IMR-90 (cell line): ENCODE measurements at regions not wholly inside any gene's neighbourhood (a gene's known extent, or its start where the extent isn't known, plus 50 kb on each side); places are given as distances from the start of the nearest gene placed in this dataset.

Experiments
- ATAC-seq: fragments of 200-7000 bp; cut with Tn5 transposase; 2 replicates; pipeline ENCODE4 v1.9.1; 2020; ENCODE audit warnings: low read depth, mild to moderate bottlenecking, moderate library complexity
- BruUV-seq: library from RNA; stranded (reverse); fragments of 400-500 nt; replicated peaks from 2 replicates; lab custom pipeline; 2021; lab: Mats Ljungman, UMichigan
- CTCF ChIA-PET: fragments of 300-600 bp; formaldehyde crosslinking; extraction: SDS; loops from one replicate; lab custom pipeline; 2021; ENCODE audit warnings: antibody characterized with exemption; lab: Yijun Ruan, JAX
- POLR2A ChIA-PET: fragments of 300-600 bp; sonication (Branson Sonifier 250); formaldehyde crosslinking; loops from one replicate; lab custom pipeline; 2022; ENCODE audit warnings: antibody characterized with exemption; ENCODE audit not compliant: unreplicated experiment; lab: Charles Lee
- DNase-seq: peaks from one replicate; pipeline ENCODE4 v3.0.0; 2013
- H2AFZ ChIP-seq: replicated peaks from 2 replicates; pipeline ENCODE3; 2013; ENCODE audit warnings: low read length, mild to moderate bottlenecking; ENCODE audit not compliant: poor library complexity
- H2AK5ac ChIP-seq: 2 replicates; pipeline ENCODE4 v1.6.1; 2013; ENCODE audit warnings: low read depth, low read length, inconsistent platforms
- H2AK9ac ChIP-seq: replicated peaks from 2 replicates; pipeline ENCODE3; 2013; ENCODE audit warnings: mild to moderate bottlenecking, low read depth, low read length, moderate library complexity; ENCODE audit not compliant: poor library complexity
- H2BK120ac ChIP-seq: 2 replicates; pipeline ENCODE4 v1.6.1; 2013; ENCODE audit warnings: low read depth, low read length, inconsistent platforms
- H2BK15ac ChIP-seq: 3 replicates; pipeline ENCODE4 v1.6.1; 2013; ENCODE audit warnings: low read depth, low read length, inconsistent platforms
- H2BK20ac ChIP-seq: 2 replicates; pipeline ENCODE4 v1.6.1; 2013; ENCODE audit warnings: low read depth, mild to moderate bottlenecking, inconsistent platforms, low read length, moderate library complexity
- H2BK5ac ChIP-seq: 2 replicates; pipeline ENCODE4 v1.6.1; 2013; ENCODE audit warnings: mild to moderate bottlenecking, low read depth, low read length, inconsistent platforms; ENCODE audit not compliant: poor library complexity, severe bottlenecking
- H3K14ac ChIP-seq: replicated peaks from 2 replicates; pipeline ENCODE4 v1.6.1; 2013; ENCODE audit warnings: low read depth, low read length, inconsistent platforms
- H3K18ac ChIP-seq: 2 replicates; pipeline ENCODE4 v1.6.1; 2013; ENCODE audit warnings: low read depth, low read length, control low read depth
- H3K23ac ChIP-seq: 2 replicates; pipeline ENCODE4 v1.6.1; 2013; ENCODE audit warnings: low read depth, low read length, inconsistent platforms
- H3K27ac ChIP-seq: 2 replicates; pipeline ENCODE4 v1.5.1; 2013; ENCODE audit warnings: mild to moderate bottlenecking, control low read depth, low read length; ENCODE audit not compliant: insufficient read depth
- H3K27me3 ChIP-seq: 2 replicates; pipeline ENCODE4 v1.6.1; 2013; ENCODE audit warnings: low read length; ENCODE audit not compliant: control insufficient read depth, insufficient read depth
- H3K36me3 ChIP-seq: 2 replicates; pipeline ENCODE4 v1.6.1; 2013; ENCODE audit warnings: low read length, mixed read lengths; ENCODE audit not compliant: control insufficient read depth, insufficient read depth
- H3K4ac ChIP-seq: 2 replicates; pipeline ENCODE4 v1.6.1; 2013; ENCODE audit warnings: low read depth, low read length, inconsistent platforms
- H3K4me1 ChIP-seq: 2 replicates; pipeline ENCODE4 v1.6.1; 2013; ENCODE audit warnings: low read length, mixed read lengths; ENCODE audit not compliant: control insufficient read depth, insufficient read depth
- H3K4me2 ChIP-seq: 2 replicates; pipeline ENCODE4 v1.6.1; 2013; ENCODE audit warnings: low read depth, mild to moderate bottlenecking, control low read depth, low read length, moderate library complexity
- H3K4me3 ChIP-seq: 2 replicates; pipeline ENCODE4 v1.5.1; 2013; ENCODE audit warnings: low read depth, mild to moderate bottlenecking, control low read depth, low read length, moderate library complexity; ENCODE audit not compliant: insufficient read depth
- H3K56ac ChIP-seq: 2 replicates; pipeline ENCODE4 v1.6.1; 2013; ENCODE audit warnings: low read length, inconsistent platforms; ENCODE audit not compliant: insufficient read depth; ENCODE audit errors: extremely low read depth
- H3K79me1 ChIP-seq, 2 experiments: 2 replicates each; pipeline ENCODE4 v1.6.1; 2013; ENCODE audit warnings: low read length in 2 of 2, inconsistent platforms in 1 of 2, low read depth in 1 of 2
- H3K9ac ChIP-seq: 2 replicates; pipeline ENCODE4 v1.6.1; 2013; ENCODE audit warnings: low read depth, low read length, control low read depth
- H3K9me1 ChIP-seq: 2 replicates; pipeline ENCODE4 v1.6.1; 2013; ENCODE audit warnings: low read length, inconsistent platforms; ENCODE audit not compliant: insufficient read depth
- H3K9me3 ChIP-seq: 2 replicates; pipeline ENCODE4 v1.6.1; 2013; ENCODE audit warnings: low read length; ENCODE audit not compliant: control insufficient read depth, insufficient read depth
- H4K20me1 ChIP-seq: 2 replicates; pipeline ENCODE4 v1.6.1; 2013; ENCODE audit warnings: low read length, inconsistent platforms; ENCODE audit not compliant: insufficient read depth
- H4K5ac ChIP-seq: 2 replicates; pipeline ENCODE4 v1.6.1; 2013; ENCODE audit warnings: mild to moderate bottlenecking, low read depth, low read length, control low read depth
- H4K8ac ChIP-seq, 2 experiments: 2 replicates each; pipeline ENCODE4 v1.6.1; 2013; ENCODE audit warnings: low read depth in 2 of 2, low read length in 2 of 2, control low read depth in 1 of 2, inconsistent platforms in 1 of 2
- H4K91ac ChIP-seq: 2 replicates; pipeline ENCODE4 v1.6.1; 2013; ENCODE audit warnings: low read depth, low read length, inconsistent platforms; ENCODE audit not compliant: insufficient read depth
- BHLHE40 ChIP-seq: fragments of 150-350 bp; IDR thresholded peaks from 2 replicates; pipeline ENCODE4 v1.6.1; 2016; ENCODE audit warnings: mild to moderate bottlenecking, low read depth, low read length
- ELK1 ChIP-seq: fragments of 150-350 bp; IDR thresholded peaks from 2 replicates; pipeline ENCODE4 v1.6.1; 2016; ENCODE audit warnings: low read depth, mild to moderate bottlenecking, low read length, moderate library complexity, borderline replicate concordance
- MAZ ChIP-seq: IDR thresholded peaks from 2 replicates; pipeline ENCODE4 v1.6.1; 2012; ENCODE audit warnings: low read depth, mild to moderate bottlenecking, low read length, improper control_type of control experiment, moderate library complexity, borderline replicate concordance
- POLR2A ChIP-seq: IDR thresholded peaks from 2 replicates; pipeline ENCODE4 v1.6.1; 2012; ENCODE audit warnings: mild to moderate bottlenecking, low read depth, low read length
- RAD21 ChIP-seq: IDR thresholded peaks from 2 replicates; pipeline ENCODE4 v1.6.1; 2012; ENCODE audit warnings: low read length, improper control_type of control experiment
- WGBS, 2 experiments: methylation state at CpG; one replicate each; pipeline versions ENCODE4 v1.1.5 to v1.1.7; 2013; ENCODE audit warnings: missing lambda C conversion rate in 2 of 2; ENCODE audit not compliant: insufficient read length in 1 of 2; ENCODE audit errors: extremely low coverage in 2 of 2; 5-methylcytosine and 5-hydroxymethylcytosine counted together
- dilution Hi-C: fragments of 300-500 bp; cut with HindIII; formaldehyde crosslinking; loops from one replicate; pipeline ENCODE4 v1.14.3; 2018; ENCODE audit warnings: low sequenced_read_pairs; ENCODE audit not compliant: unreplicated experiment
- in situ Hi-C: fragments of 300-500 bp; cut with MboI; formaldehyde crosslinking; loops from 3 replicates; pipeline ENCODE4 v1.14.3; 2019; ENCODE audit warnings: low sequenced_read_pairs, inconsistent platforms, mixed read lengths
- intact Hi-C: fragments of 100-400 bp; cut with micrococcal nuclease; formaldehyde crosslinking; loops from 2 replicates; pipeline ENCODE4 v1.10.0; 2022
- TF ChIP-seq, protein P1 (sequence below): conservative IDR thresholded peaks from 2 replicates; pipeline ENCODE4 v1.5.1; 2012; ENCODE audit warnings: mild to moderate bottlenecking, low read depth, low read length, improper control_type of control experiment
- TF ChIP-seq, protein P2 (sequence below): fragments of 150-350 bp; IDR thresholded peaks from 2 replicates; pipeline ENCODE4 v1.6.1; 2017; ENCODE audit warnings: mild to moderate bottlenecking, antibody characterized with exemption, low read length, low read depth

DNA sequence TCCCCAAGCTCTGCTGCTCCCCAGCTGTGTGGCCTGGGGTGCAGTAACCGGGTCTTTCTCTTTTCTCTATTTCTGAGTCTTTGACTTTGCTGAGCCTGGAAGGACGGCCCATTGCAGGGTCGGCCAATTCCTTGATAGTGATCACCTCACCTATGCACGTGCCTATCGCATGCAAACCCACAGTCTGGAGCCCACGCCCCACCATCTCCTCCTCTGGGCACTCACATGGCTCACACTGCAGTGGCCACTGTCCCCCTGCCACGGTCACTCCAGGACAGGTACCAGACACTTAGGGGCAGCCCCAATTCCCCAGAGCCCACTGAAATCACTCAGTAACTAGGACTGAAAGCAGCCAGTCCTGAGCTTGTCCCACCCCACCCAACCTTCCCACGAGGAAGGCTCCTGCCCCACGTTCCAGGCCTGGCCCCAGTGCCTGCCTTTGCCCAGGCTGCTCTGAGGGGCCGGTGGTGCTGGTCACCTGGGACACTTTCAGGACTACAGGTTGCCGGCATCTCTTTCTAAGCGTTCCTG, 137.6 kb downstream of the TEX29 start:
- dilution Hi-C loops (no loop called here), in situ Hi-C loops (no loop called here)

More for the DNA sequence above, 137.6 kb downstream of the TEX29 start:
- Histone ChIP-seq H3K23ac (no peak overlapping the region), H3K27ac (no peak overlapping the region), H2AK5ac (no peak overlapping the region), H2BK120ac (no peak overlapping the region), H4K20me1 (no peaks in the 10 kb centered on the region), H4K8ac (no peak overlapping the region), H3K18ac (no peak overlapping the region), H3K9me1 (no peaks in the 10 kb centered on the region), H2BK15ac (no peak overlapping the region), H2BK5ac (no peak overlapping the region), H3K14ac (no peak overlapping the region), H4K5ac (no peak overlapping the region), H3K56ac (no peak overlapping the region), H3K4me1 (no peaks in the 10 kb centered on the region), H3K36me3 (no peaks in the 10 kb centered on the region), H4K91ac (no peak overlapping the region), H2BK20ac (no peak overlapping the region), H3K27me3 (peaks cover 2% of the 10 kb centered on the region; the same call in 1 of the 2 replicates), H3K9me3 (no peaks in the 10 kb centered on the region), H3K4me3 (no peak overlapping the region), H3K4me2 (no peak overlapping the region), H2AK9ac (no peak overlapping the region), H3K4ac (no peak overlapping the region), H3K79me1 (no peaks in the 10 kb centered on the region), H3K9ac (no peak overlapping the region), H2AFZ (no peak overlapping the region)
- TF ChIP-seq BHLHE40 (no peak), ELK1 (no peak), POLR2A (no peak), RAD21 (no peak), MAZ (no peak)
- TF ChIP-seq, protein P1, sequence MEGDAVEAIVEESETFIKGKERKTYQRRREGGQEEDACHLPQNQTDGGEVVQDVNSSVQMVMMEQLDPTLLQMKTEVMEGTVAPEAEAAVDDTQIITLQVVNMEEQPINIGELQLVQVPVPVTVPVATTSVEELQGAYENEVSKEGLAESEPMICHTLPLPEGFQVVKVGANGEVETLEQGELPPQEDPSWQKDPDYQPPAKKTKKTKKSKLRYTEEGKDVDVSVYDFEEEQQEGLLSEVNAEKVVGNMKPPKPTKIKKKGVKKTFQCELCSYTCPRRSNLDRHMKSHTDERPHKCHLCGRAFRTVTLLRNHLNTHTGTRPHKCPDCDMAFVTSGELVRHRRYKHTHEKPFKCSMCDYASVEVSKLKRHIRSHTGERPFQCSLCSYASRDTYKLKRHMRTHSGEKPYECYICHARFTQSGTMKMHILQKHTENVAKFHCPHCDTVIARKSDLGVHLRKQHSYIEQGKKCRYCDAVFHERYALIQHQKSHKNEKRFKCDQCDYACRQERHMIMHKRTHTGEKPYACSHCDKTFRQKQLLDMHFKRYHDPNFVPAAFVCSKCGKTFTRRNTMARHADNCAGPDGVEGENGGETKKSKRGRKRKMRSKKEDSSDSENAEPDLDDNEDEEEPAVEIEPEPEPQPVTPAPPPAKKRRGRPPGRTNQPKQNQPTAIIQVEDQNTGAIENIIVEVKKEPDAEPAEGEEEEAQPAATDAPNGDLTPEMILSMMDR, result no peak
- TF ChIP-seq, protein P2, sequence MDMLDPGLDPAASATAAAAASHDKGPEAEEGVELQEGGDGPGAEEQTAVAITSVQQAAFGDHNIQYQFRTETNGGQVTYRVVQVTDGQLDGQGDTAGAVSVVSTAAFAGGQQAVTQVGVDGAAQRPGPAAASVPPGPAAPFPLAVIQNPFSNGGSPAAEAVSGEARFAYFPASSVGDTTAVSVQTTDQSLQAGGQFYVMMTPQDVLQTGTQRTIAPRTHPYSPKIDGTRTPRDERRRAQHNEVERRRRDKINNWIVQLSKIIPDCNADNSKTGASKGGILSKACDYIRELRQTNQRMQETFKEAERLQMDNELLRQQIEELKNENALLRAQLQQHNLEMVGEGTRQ, result no peak
- 67% methylated on average over 6 of the region's 12 CpGs; no CpG with 5 or more reads in 1 of the 2 experiments for WGBS, 2 experiments
- POLR2A ChIA-PET, result no interaction called here
- ATAC-seq (no peak), DNase-seq (no peak)
- intact Hi-C loops, result no loop called here
- BruUV-seq, result no TSS peak
- CTCF ChIA-PET, result no interaction called here
